Ishikawa (cell line): ENCODE measurements at regions not wholly inside any gene's neighbourhood (a gene's known extent, or its start where the extent isn't known, plus 50 kb on each side); places are given as distances from the start of the nearest gene placed in this dataset.

Experiments
- CEBPB ChIP-seq: IDR thresholded peaks from 2 replicates; pipeline ENCODE4 v1.6.1; 2012
- CREB1 ChIP-seq: IDR thresholded peaks from 2 replicates; pipeline ENCODE4 v1.6.1; 2012; ENCODE audit warnings: low read depth
- EGR1 ChIP-seq: IDR thresholded peaks from 2 replicates; pipeline ENCODE4 v1.6.1; 2012
- EP300 ChIP-seq: IDR thresholded peaks from 2 replicates; pipeline ENCODE4 v1.6.1; 2012; ENCODE audit warnings: borderline replicate concordance
- FOXM1 ChIP-seq: IDR thresholded peaks from 2 replicates; pipeline ENCODE4 v1.6.1; 2012; ENCODE audit warnings: low read depth, borderline replicate concordance
- MAX ChIP-seq: IDR thresholded peaks from 2 replicates; pipeline ENCODE4 v1.6.1; 2012
- NFIC ChIP-seq: IDR thresholded peaks from 2 replicates; pipeline ENCODE4 v1.6.1; 2012
- RAD21 ChIP-seq: IDR thresholded peaks from 2 replicates; pipeline ENCODE4 v1.6.1; 2012; ENCODE audit warnings: low read depth
- REST ChIP-seq: IDR thresholded peaks from 2 replicates; pipeline ENCODE4 v1.6.1; 2012; ENCODE audit warnings: low read depth, mild to moderate bottlenecking
- TAF1 ChIP-seq: IDR thresholded peaks from 2 replicates; pipeline ENCODE4 v1.6.1; 2012; ENCODE audit warnings: low read depth, mild to moderate bottlenecking
- TCF12 ChIP-seq: IDR thresholded peaks from 2 replicates; pipeline ENCODE4 v1.6.1; 2012; ENCODE audit warnings: low read depth
- TEAD4 ChIP-seq: IDR thresholded peaks from 2 replicates; pipeline ENCODE4 v1.6.1; 2012
- USF1 ChIP-seq: IDR thresholded peaks from 2 replicates; pipeline ENCODE4 v1.6.1; 2012
- YY1 ChIP-seq: IDR thresholded peaks from 2 replicates; pipeline ENCODE4 v1.6.1; 2012; ENCODE audit warnings: low read depth
- ZBTB7A ChIP-seq: IDR thresholded peaks from 2 replicates; pipeline ENCODE4 v1.6.1; 2012; ENCODE audit warnings: low read depth

- TF ChIP-seq REST (no peak), EGR1 (no peak), MAX (no peak), FOXM1 (no peak), NFIC (no peak), USF1 (no peak), YY1 (no peak), CEBPB (no peak), RAD21 (no peak), EP300 (no peak), CREB1 (no peak), TCF12 (no peak), TAF1 (no peak), ZBTB7A (no peak), TEAD4 (no peak)
These were observed 220.5 kb downstream of the FOXD4L6 start for GRCh38 chr9:40907657-40908624.

- TF ChIP-seq MAX (no peak), REST (no peak), EGR1 (no peak), TAF1 (no peak), TCF12 (no peak), YY1 (no peak), EP300 (no peak), USF1 (no peak)
These were observed 244.2 kb downstream of the FOXD4L6 start for GRCh38 chr9:40884072-40884901.
